Dedifferentiated amniotic fluid mesenchymal stem cell (primary cell): ENCODE measurements at regions not wholly inside any gene's neighbourhood (a gene's known extent, or its start where the extent isn't known, plus 50 kb on each side); places are given as distances from the start of the nearest gene placed in this dataset.
"Not testable (repeated sequence)": the region's sequence is repeated elsewhere in the genome, so short reads cannot be mapped to it uniquely, and the experiment has no call there.

Experiments used
- DNase-seq: peaks from one replicate; pipeline ENCODE4 v3.0.0-alpha.2; 2016; ENCODE audit errors: extremely low spot score

DNA sequence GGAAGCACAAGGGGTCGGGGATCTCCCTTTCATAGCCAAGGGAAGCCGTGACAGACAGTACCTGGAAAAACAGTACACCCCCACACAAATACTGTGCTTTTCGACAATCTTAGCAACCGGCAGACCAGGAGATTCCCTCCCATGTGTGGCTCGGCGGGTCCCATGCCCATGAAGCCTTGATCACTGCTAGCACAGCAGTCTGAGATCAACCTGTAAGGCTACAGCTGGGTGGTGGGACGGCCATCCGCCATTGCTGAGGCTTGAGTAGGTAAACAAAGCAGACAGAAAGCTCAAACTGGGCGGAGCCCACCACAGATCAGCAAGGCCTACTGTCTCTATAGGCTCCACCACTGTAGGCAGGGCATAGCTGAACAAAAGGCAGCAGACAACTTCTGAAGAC, 180.2 kb upstream of the SOX6 start:
- DNase-seq, result no peak

- DNase-seq, result no peak
These were observed 172.3 kb upstream of the SOX6 start for GRCh38 chr11:16528639-16529038.

DNA sequence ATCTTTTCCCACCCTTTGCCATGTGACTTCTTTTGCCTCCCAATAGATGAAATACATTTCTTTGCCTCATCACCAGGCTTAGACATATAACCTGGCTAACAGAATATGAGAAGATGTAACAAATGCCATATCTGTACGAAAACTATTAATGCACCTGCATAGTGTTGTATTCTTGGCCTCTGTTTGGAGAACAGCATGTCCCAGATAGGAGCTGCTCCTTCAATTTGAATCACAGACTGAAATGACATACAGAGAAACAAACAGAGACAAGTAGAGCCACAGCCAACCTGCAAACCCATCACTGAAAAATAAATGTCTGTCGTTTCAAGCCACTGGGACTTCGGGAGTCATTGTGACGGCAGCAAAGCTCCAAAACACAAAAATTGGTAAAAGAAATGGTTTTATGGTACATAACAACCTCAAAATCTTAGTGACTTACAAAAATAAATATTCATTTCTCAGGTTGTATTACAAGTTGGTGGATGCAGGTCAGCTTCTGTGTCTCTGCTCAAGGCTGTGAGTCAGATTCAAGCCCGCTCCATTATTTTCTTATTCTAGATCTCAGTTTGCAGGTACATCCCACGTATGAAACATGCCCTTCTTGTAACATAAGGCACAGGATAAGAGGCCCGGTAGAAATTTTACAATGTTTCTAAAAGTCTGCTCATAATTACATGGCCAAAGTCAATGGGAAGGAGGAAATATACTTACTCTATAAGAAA, 171.3 kb upstream of the SOX6 start:
- DNase-seq, result no peak

GRCh38 chr11:16526947-16527346, 170.6 kb upstream of the SOX6 start:
- DNase-seq, result no peak

DNA sequence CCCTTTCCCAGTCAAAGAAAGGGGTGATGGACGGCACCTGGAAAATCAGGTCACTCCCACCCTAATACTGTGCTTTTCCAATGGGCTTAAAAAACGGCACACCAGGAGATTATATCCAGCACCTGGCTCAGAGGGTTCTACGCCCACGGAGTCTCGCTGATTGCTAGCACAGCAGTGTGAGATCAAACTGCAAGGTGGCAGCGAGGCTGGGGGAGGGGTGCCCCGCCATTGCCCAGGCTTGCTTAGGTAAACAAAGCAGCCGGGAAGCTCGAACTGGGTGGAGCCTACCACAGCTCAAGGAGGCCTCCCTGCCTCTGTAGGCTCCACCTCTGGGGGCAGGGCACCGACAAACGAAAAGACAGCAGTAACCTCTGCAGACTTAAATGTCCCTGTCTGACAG, 164.4 kb upstream of the SOX6 start:
- not testable (repeated sequence) for DNase-seq

- DNase-seq, result no peak
These were observed 156.5 kb upstream of the SOX6 start for GRCh38 chr11:16512899-16513241.

- no peak for DNase-seq
These were observed 156.0 kb upstream of the SOX6 start for GRCh38 chr11:16512198-16512898.

DNA sequence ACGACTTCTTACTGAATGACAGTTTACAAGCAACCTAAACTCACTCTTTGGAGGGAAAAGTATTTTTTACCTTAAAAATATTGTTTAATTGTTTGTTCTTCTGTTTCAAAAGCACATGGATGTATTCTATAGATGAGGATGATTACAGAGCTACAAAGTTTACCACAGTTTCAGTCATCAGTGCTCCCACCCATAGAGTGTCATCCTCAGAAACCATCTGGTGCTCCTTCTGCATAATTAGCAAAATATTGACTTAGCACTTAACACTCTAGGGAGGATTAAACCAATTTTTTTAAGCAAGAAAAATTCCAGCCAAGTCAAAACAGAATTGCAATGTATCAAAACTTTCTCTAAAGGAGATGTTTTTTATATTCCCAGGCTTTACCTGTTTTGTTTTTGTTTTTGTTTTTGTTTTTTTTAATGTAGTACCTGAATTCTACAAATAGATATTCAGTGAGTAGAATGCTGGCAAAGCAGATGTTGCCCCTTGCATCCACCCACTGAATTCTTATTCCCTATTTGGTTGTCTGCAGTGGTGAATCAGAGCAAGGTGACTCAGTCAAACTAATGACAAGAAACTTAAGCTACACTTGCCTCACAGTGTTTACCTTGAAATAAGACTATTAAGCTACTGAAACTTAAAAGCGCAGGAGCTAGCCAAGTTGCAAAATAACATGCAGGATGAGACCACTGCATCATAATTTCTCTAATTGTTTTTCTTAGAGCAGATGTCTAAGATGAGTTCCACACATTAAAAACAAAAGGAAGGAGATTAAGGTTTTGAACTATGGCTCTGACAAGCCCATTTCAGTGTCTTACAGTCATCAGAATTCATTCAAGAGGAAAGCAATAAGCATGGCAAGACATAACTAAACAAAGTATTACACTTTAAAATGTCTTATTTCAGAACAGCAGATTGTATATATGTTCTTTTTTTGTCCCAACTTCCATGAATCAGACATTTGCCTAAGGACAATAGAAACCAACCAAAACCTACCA, 155.1 kb upstream of the SOX6 start:
- DNase-seq, result peak; percentile 25

GRCh38 chr11:16505481-16505880, 149.1 kb upstream of the SOX6 start:
- DNase-seq, result no peak

- DNase-seq, result not testable (repeated sequence)
These were observed 147.5 kb upstream of the SOX6 start for GRCh38 chr11:16503891-16504290.

- no peak for DNase-seq
These were observed 138.8 kb upstream of the SOX6 start for GRCh38 chr11:16494918-16495691.

GRCh38 chr11:16484434-16484833, 128.1 kb upstream of the SOX6 start:
- DNase-seq, result no peak

DNA sequence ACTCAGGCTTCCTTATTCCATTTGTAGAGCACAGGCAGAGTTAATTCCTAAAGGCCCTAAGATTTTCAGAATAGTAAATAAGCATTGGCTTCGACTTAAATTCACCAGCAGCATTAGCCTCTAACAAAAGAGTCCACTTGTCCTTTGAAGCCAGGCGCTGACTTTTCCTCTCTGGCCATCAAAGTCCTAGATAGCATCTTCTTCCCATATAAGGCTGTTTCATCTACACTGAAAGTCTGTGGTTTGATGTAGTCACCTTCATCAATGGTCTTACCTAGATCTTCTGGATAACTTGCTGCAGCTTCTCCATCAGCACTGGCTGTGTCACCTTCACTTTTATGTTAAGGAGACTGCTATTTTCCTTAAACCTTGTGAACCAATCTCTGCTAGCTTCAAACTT, 118.3 kb upstream of the SOX6 start:
- no peak for DNase-seq

- DNase-seq, result no peak
These were observed 113.6 kb upstream of the SOX6 start for GRCh38 chr11:16469968-16470367.

DNA sequence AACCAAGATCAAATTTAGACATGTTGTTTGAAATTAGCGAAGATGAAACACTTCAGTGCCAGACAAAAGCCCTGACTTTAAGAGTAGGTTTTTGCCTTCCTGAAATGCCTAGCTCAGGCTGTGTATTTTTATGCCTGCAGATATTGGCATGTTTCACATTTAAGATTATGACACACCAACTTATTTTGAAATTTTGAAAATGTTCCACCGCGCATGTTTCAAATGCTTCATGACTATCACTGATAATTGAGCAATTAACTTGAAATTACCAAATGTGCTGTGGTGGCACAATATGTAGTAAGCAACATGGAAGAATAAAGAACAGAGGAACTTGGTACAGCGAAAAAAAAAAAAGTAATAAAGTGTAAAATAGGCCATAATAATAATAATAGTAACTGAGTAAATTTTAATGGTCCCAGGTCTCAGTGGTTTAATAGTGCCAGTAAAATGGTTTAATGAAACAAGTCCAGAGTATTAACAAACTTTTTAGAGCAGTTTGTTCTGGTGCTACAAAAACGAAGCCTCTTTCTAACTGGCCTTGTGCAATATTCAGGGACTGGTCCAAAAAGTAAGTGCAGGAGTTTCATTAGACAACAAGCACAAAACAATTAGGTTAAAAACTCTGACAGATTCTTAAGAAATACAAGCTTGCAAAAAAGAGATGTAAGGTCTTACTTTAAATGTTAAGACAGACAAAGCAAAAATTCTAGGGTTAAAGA, 112.5 kb upstream of the SOX6 start:
- DNase-seq, result no peak

DNA sequence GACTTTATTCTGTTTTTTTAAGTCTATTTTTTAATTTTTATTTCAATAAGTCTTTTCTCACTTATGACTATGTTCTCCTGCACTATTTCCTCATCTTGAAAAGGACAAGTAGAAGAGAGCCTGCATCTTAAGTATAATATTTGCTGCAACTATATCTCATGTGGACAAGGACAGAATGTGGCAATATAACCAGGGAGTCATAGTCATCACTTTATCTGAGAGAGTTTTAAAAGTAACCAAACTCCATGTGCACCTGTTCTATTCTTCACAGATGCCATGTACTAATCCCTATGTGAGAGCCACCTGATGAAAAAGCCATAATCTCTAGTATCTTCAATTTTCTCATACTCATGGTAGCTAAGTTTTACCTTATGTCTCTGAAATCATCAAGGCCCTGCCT, 104.2 kb upstream of the SOX6 start:
- DNase-seq, result no peak

DNA sequence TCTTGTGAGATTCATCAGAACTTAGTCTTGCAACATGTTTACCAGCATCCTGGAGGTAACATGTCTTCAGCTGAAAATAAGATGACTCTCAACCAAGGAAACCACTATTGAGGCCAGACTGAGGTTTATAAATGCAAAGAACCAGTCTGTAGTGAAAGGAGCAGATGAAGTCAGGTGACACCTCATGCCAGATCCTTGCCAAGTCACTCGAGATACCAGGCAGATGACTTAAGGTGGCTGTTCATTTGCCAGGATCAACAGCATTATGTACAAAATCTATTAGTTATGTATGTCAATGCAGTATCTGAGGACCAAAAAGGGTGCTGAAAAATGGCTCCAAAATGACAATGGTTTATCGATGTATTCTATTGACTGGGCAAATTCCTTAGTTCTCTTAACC, 100.0 kb upstream of the SOX6 start:
- no peak for DNase-seq

GRCh38 chr11:16454289-16454863, 98.0 kb upstream of the SOX6 start:
- DNase-seq, result no peak

- DNase-seq, result no peak
These were observed 91.9 kb upstream of the SOX6 start for GRCh38 chr11:16448123-16448717.

DNA sequence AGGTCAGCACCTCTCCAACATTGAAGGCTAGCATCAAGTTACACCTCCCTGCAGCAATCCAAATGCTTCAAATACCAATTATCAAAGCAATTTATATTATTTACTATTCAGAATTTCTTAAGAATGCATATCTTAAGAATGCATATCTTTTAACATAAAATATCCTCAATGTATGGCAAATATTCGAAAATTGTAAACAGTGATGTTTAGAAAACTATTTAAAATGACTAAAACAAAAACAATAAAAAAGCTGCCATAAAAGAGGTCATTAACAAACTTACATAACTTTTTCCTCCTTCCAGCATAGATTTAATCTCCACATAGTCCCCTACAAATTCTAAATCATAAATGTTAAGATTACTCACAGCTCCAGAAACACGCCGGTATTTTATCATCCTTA, 85.1 kb upstream of the SOX6 start:
- no peak for DNase-seq
